H1 (cell line): ENCODE measurements at regions not wholly inside any gene's neighbourhood (a gene's known extent, or its start where the extent isn't known, plus 50 kb on each side); places are given as distances from the start of the nearest gene placed in this dataset.

Experiments used
- CTCF ChIA-PET: fragments of 300-600 bp; sonication (Branson Sonifier 250); formaldehyde crosslinking; loops from one replicate; lab custom pipeline; 2021; ENCODE audit not compliant: partially characterized antibody; lab: Charles Lee
- POLR2A ChIA-PET: fragments of 300-600 bp; sonication (Branson Sonifier 250); formaldehyde crosslinking; loops from one replicate; lab custom pipeline; 2021; ENCODE audit warnings: inconsistent platforms; ENCODE audit not compliant: partially characterized antibody; lab: Charles Lee
- DNase-seq, 2 experiments: peaks; one replicate each; pipeline versions ENCODE4 v3.0.0 to v3.0.0-alpha.2; 2010 to 2022; ENCODE audit warnings: low spot score in 2 of 2, low read depth in 1 of 2, mixed read lengths in 1 of 2
- FAIRE-seq: peaks from 2 replicates; lab custom pipeline; 2011; peaks lifted over from hg19 to GRCh38; lab: Jason Lieb, UNC
- H2AFZ ChIP-seq: 2 replicates; pipeline ENCODE4 v1.8.1; 2012; ENCODE audit warnings: low read length, inconsistent platforms
- H2AK5ac ChIP-seq: 2 replicates; pipeline ENCODE4 v1.6.1; 2013; ENCODE audit warnings: low read depth, low read length
- H2BK120ac ChIP-seq: replicated peaks from 2 replicates; pipeline ENCODE3; 2013; ENCODE audit warnings: low read depth, low read length, inconsistent platforms
- H2BK12ac ChIP-seq: 2 replicates; pipeline ENCODE4 v1.6.1; 2013; ENCODE audit warnings: low read depth, low read length
- H2BK15ac ChIP-seq: 2 replicates; pipeline ENCODE4 v1.6.1; 2013; ENCODE audit warnings: low read length
- H2BK20ac ChIP-seq: 2 replicates; pipeline ENCODE4 v1.6.1; 2013; ENCODE audit warnings: low read length
- H2BK5ac ChIP-seq: 2 replicates; pipeline ENCODE4 v1.6.1; 2013; ENCODE audit warnings: low read depth, low read length
- H3K14ac ChIP-seq: 2 replicates; pipeline ENCODE4 v1.6.1; 2013; ENCODE audit warnings: inconsistent platforms; ENCODE audit not compliant: insufficient read length
- H3K18ac ChIP-seq: 2 replicates; pipeline ENCODE4 v1.6.1; 2013; ENCODE audit warnings: low read length; ENCODE audit errors: extremely low read depth
- H3K23ac ChIP-seq: 2 replicates; pipeline ENCODE4 v1.6.1; 2013; ENCODE audit warnings: inconsistent platforms; ENCODE audit not compliant: insufficient read length
- H3K23me2 ChIP-seq: 2 replicates; pipeline ENCODE4 v1.6.1; 2013; ENCODE audit warnings: low read depth, low read length
- H3K27ac ChIP-seq: 2 replicates; pipeline ENCODE4 v1.6.1; 2011; ENCODE audit warnings: low read depth, low read length, inconsistent platforms
- H3K27me3 ChIP-seq, 4 experiments: replicated peaks in 1 of 4; 1 replicate in 1 of 4; 2 replicates in 3 of 4; pipeline versions ENCODE4 v1.6.1 to v1.8.1; 2011 to 2013; ENCODE audit warnings: low read length in 3 of 4, mild to moderate bottlenecking in 3 of 4, inconsistent platforms in 2 of 4, mixed read lengths in 2 of 4, moderate library complexity in 1 of 4; ENCODE audit not compliant: control insufficient read depth in 3 of 4, insufficient read depth in 3 of 4; ENCODE audit errors: extremely low read depth in 1 of 4
- H3K36me3 ChIP-seq, 4 experiments: 2 replicates each; pipeline versions ENCODE4 v1.6.1 to v1.8.1; 2011 to 2013; ENCODE audit warnings: mild to moderate bottlenecking in 4 of 4, low read length in 3 of 4, moderate library complexity in 2 of 4, control low read depth in 1 of 4, inconsistent platforms in 1 of 4; ENCODE audit not compliant: insufficient read depth in 4 of 4, control insufficient read depth in 2 of 4
- H3K4ac ChIP-seq: replicated peaks from 2 replicates; pipeline ENCODE3; 2013; ENCODE audit warnings: low read length, low read depth, mixed read lengths, inconsistent platforms; ENCODE audit not compliant: insufficient read length
- H3K4me1 ChIP-seq, 4 experiments: replicated peaks in 1 of 4; 1 replicate in 1 of 4; 2 replicates in 3 of 4; pipeline versions ENCODE4 v1.6.1 to v1.8.1; 2011 to 2013; ENCODE audit warnings: low read length in 3 of 4, inconsistent platforms in 2 of 4, mixed read lengths in 1 of 4; ENCODE audit not compliant: insufficient read depth in 4 of 4, control insufficient read depth in 3 of 4
- H3K4me2 ChIP-seq, 2 experiments: 2 replicates each; pipeline versions ENCODE4 v1.6.1 to v1.8.1; 2011 to 2013; ENCODE audit warnings: low read depth in 2 of 2, low read length in 2 of 2, control low read depth in 1 of 2, inconsistent platforms in 1 of 2, mild to moderate bottlenecking in 1 of 2; ENCODE audit not compliant: insufficient read depth in 1 of 2
- H3K4me3 ChIP-seq, 4 experiments: fragments of 200-600, 300-600 bp in 1 of 4; sonication (generic), shearing (Covaris generic), sonication (Bioruptor Twin) in 1 of 4; 2 replicates each; pipeline versions ENCODE4 v1.5.1 to v1.8.1; 2011 to 2016; ENCODE audit warnings: low read length in 4 of 4, low read depth in 3 of 4, control low read depth in 2 of 4, inconsistent platforms in 2 of 4, mild to moderate bottlenecking in 2 of 4, mixed read lengths in 1 of 4, moderate library complexity in 1 of 4; ENCODE audit not compliant: insufficient read depth in 2 of 4; ENCODE audit errors: extremely low read depth in 1 of 4
- H3K56ac ChIP-seq: replicated peaks from 2 replicates; pipeline ENCODE3; 2013; ENCODE audit warnings: low read depth, mild to moderate bottlenecking, mixed read lengths, low read length, inconsistent platforms; ENCODE audit not compliant: insufficient read length
- H3K79me1 ChIP-seq: 2 replicates; pipeline ENCODE4 v1.6.1; 2013; ENCODE audit warnings: low read depth, low read length, control low read depth
- H3K79me2 ChIP-seq, 2 experiments: 2 replicates each; pipeline versions ENCODE4 v1.6.1 to v1.8.1; 2012 to 2013; ENCODE audit warnings: low read length in 2 of 2, mild to moderate bottlenecking in 2 of 2, inconsistent platforms in 1 of 2; ENCODE audit not compliant: insufficient read depth in 2 of 2, control insufficient read depth in 1 of 2
- H3K9ac ChIP-seq, 4 experiments: replicated peaks in 1 of 4; 1 replicate in 1 of 4; 2 replicates in 3 of 4; pipeline versions ENCODE4 v1.6.1 to v1.8.1; 2011 to 2013; ENCODE audit warnings: low read depth in 3 of 4, low read length in 3 of 4, control low read depth in 2 of 4, mild to moderate bottlenecking in 2 of 4, moderate library complexity in 2 of 4, inconsistent platforms in 1 of 4; ENCODE audit errors: extremely low read depth in 1 of 4
- H3K9me3 ChIP-seq, 2 experiments: 2 replicates each; pipeline versions ENCODE4 v1.6.1 to v1.8.1; 2012 to 2013; ENCODE audit warnings: mild to moderate bottlenecking in 2 of 2, moderate library complexity in 2 of 2, control low read depth in 1 of 2, inconsistent platforms in 1 of 2, low read depth in 1 of 2, low read length in 1 of 2, mixed read lengths in 1 of 2; ENCODE audit not compliant: insufficient read depth in 2 of 2
- H4K20me1 ChIP-seq, 2 experiments: replicated peaks in 1 of 2; 2 replicates each; pipeline versions ENCODE3 to v1.8.1; 2011 to 2013; ENCODE audit warnings: inconsistent platforms in 2 of 2, low read length in 2 of 2, mild to moderate bottlenecking in 1 of 2; ENCODE audit not compliant: insufficient read depth in 2 of 2, control insufficient read depth in 1 of 2
- H4K5ac ChIP-seq: 2 replicates; pipeline ENCODE4 v1.6.1; 2013; ENCODE audit warnings: low read length, low read depth, mixed read lengths, inconsistent platforms; ENCODE audit not compliant: insufficient read length
- H4K8ac ChIP-seq: 2 replicates; pipeline ENCODE4 v1.8.0; 2013; ENCODE audit warnings: mild to moderate bottlenecking, moderate library complexity, low read length, inconsistent platforms; ENCODE audit not compliant: insufficient read depth; ENCODE audit errors: extremely low read depth
- H4K91ac ChIP-seq: replicated peaks from 2 replicates; pipeline ENCODE3; 2013; ENCODE audit warnings: low read length, mixed read lengths, inconsistent platforms; ENCODE audit not compliant: insufficient read length
- BRCA1 ChIP-seq: IDR thresholded peaks from 2 replicates; pipeline ENCODE4 v1.6.1; 2012; ENCODE audit warnings: low read depth, low read length, improper control_type of control experiment
- GABPA ChIP-seq: IDR thresholded peaks from 2 replicates; pipeline ENCODE4 v1.6.1; 2011; ENCODE audit warnings: mild to moderate bottlenecking, low read length, moderate library complexity, borderline replicate concordance; ENCODE audit not compliant: insufficient read depth
- POU5F1 ChIP-seq: IDR thresholded peaks from 2 replicates; pipeline ENCODE4 v1.6.1; 2011; ENCODE audit warnings: low read depth, mild to moderate bottlenecking, low read length, moderate library complexity
- TBP ChIP-seq: IDR thresholded peaks from 2 replicates; pipeline ENCODE4 v1.6.1; 2011; ENCODE audit warnings: low read depth, low read length, improper control_type of control experiment
- WGBS, 2 experiments: shearing (Covaris generic) in 1 of 2; methylation state at CpG; one replicate each; pipeline versions ENCODE4 v1.1.6 to v1.1.7; 2013 to 2015; ENCODE audit warnings: low lambda C conversion rate in 2 of 2, mixed read lengths in 2 of 2, inconsistent platforms in 1 of 2, low coverage in 1 of 2, missing lambda C conversion rate in 1 of 2; ENCODE audit not compliant: insufficient replicate concordance in 2 of 2, insufficient coverage in 1 of 2, insufficient read length in 1 of 2; ENCODE audit errors: extremely low coverage in 1 of 2, missing lambda C conversion rate in 1 of 2; 5-methylcytosine and 5-hydroxymethylcytosine counted together

DNA sequence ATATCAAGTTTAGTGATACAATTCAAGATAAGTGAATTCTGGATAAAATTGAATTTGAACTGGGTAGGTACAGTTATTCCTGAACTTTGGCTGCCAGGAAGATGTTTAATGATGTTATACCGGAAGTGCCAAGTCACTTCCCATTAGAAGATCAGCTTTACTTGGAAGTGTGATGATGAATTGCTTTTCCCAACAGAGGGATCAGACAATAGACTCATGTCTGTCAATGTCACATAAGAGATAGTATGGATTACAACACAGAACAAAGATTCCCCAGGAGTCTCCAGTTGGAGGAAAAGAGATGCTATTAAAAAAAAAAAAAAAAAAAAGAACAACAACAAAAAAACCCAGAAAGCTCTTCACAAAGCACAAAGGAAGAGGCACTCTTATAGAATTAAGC is 497.9 kb upstream of the EPHA7 start:
- Histone ChIP-seq H4K91ac (no peak overlapping the region), H3K9me3 (no peaks in the 10 kb centered on the region), H3K79me1 (no peaks in the 10 kb centered on the region), H3K14ac (no peak overlapping the region), H3K4me1 (no peaks in the 10 kb centered on the region), H2BK15ac (no peak overlapping the region), H2BK12ac (no peak overlapping the region), H3K4me2 (no peak overlapping the region), H4K20me1 (no peaks in the 10 kb centered on the region), H3K9ac (no peak overlapping the region), H3K36me3 (no peaks in the 10 kb centered on the region), H2AFZ (no peak overlapping the region), H4K5ac (no peak overlapping the region), H2BK5ac (no peak overlapping the region), H3K4me3 (no peak overlapping the region), H4K8ac (no peak overlapping the region), H3K23me2 (no peaks in the 10 kb centered on the region), H2AK5ac (no peak overlapping the region), H3K27me3 (no peaks in the 10 kb centered on the region), H2BK20ac (no peak overlapping the region), H3K79me2 (no peaks in the 10 kb centered on the region), H3K18ac (no peak overlapping the region), H3K23ac (no peak overlapping the region), H3K56ac (no peak overlapping the region), H2BK120ac (no peak overlapping the region), H3K4ac (no peak overlapping the region), H3K27ac (no peak overlapping the region)
- POLR2A ChIA-PET, result no interaction called here
- CTCF ChIA-PET, result no interaction called here
- 90% methylated on average over 1 of the region's 1 CpG; no CpG with 5 or more reads in 1 of the 2 experiments for WGBS, 2 experiments
- DNase-seq (no peak), FAIRE-seq (no peak)
- TF ChIP-seq TBP (no peak), BRCA1 (no peak), POU5F1 (no peak), GABPA (no peak)
